ENCODE measurements at regions not wholly inside any gene's neighbourhood (a gene's known extent, or its start where the extent isn't known, plus 50 kb on each side); places are given as distances from the start of the nearest gene placed in this dataset.

- DNase-seq: no peak
Observed at GRCh38 chr9:82161876-82162275, 173.3 kb downstream of the SPATA31D1 start.

DNA sequence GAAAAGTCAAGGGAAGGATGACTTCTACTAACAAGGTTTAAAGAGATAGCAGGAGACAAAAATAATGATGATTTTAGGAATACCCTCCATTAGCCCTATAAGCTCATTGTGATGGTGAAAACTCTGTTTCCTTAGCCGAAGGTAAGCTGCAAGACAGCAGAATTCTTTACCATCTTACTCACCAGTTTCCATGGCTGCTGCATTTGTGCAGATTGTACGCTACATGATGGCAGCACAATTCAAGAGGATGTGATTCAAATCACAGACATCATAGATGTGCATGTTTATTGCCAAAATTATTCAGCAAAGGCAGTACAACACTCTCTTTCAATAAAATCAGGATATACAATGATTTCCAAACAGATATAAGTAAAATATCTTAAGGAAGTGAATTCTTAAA lies 175.6 kb downstream of the SPATA31D1 start:
- DNase-seq: no peak

- no peak for DNase-seq
Observed at GRCh38 chr9:82167296-82167695, 178.7 kb downstream of the SPATA31D1 start.

GRCh38 chr9:82168585-82168984 lies 180.0 kb downstream of the SPATA31D1 start:
- no peak for DNase-seq

GRCh38 chr9:82170866-82171265 lies 182.3 kb downstream of the SPATA31D1 start:
- no peak for DNase-seq

GRCh38 chr9:82171271-82171670 lies 182.7 kb downstream of the SPATA31D1 start:
- no peak for DNase-seq

DNA sequence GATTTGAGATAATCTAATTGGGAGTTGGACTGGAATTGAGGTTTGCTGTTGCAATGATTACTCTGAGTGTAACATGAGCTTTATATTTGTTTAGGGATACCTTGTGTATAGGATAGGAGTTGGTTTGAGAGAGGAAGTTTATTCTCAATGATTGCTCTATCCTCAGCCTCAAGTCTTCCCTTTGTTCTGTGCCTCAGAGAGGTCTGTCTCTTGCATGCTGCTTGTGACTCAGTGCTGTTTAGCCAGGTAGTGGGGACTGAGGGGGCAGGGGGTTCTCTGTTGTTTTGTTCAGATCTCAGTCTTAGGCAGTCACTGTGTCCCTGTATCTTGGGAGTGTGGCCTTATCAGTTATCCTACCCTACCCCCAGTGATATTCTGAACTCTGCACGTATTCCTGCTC lies 192.1 kb downstream of the SPATA31D1 start:
- DNase-seq: no peak

- no peak for DNase-seq
Observed at GRCh38 chr9:82183181-82183860, 194.7 kb downstream of the SPATA31D1 start.

GRCh38 chr9:82184524-82184923 lies 196.0 kb downstream of the SPATA31D1 start:
- DNase-seq: no peak

DNA sequence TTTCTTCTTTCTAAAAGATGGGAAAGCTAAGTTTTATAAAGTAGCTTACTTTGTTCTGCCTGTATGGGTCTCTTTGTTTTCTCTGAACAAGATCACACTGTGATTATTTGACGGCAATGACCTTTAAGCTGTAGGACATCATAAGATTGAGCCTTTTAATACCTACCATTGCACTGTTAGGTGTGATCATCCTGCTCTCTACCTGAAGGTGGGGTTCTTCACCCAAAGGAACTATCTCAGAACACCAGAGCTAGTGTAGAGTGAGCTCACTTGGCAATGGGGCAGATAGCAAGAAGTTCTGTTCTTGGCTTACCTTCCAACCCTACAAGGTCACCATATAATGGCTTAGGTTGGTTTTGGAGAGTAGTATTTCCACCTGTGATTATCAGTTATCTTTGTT lies 200.2 kb downstream of the SPATA31D1 start:
- no peak for DNase-seq

- DNase-seq: no peak
Observed at GRCh38 chr9:82191082-82191770, 202.7 kb downstream of the SPATA31D1 start.

DNA sequence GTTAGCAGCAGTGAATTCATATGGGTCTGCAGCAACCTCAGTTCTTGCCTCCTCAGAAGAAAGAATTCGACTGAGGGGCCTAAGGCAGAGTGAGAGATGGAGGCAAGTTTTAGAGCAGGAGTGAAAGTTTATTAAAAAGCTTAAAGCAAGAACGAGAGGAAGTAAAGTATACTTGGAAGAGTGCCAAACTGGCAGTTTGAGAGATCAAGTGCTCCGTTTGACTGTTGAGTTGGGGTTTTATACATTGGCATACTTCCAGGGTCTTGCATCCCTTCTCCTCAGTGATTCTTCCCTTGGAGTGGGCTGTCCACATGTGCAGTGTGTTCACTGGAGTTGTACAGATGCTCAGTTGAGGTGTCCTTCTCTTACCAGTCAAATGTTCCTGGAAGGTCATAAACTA lies 203.6 kb downstream of the SPATA31D1 start:
- no peak for DNase-seq

- DNase-seq: no peak
Observed at GRCh38 chr9:82196622-82197441, 208.3 kb downstream of the SPATA31D1 start.

GRCh38 chr9:82201196-82201595 lies 212.6 kb downstream of the SPATA31D1 start:
- DNase-seq: no peak

GRCh38 chr9:82202808-82203207 lies 214.2 kb downstream of the SPATA31D1 start:
- no peak for DNase-seq

DNA sequence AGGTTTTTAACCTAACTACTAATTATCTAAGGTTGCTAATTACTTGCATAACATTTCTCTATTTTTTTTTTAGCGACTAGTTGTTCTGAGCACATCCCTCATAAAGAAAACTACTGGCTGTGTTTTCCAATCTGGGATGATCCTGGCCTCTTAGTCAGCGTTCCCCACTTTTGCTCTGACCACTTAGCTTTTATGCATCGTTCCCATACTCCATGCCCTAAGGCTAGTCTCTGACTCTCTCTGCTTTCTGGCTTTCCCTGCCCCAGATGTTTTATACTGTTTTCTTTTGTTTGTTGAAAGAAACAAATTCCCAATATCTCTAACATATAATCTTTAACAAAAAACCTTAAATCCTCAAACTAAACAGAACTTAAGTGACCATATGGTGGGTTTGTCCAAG lies 217.9 kb downstream of the SPATA31D1 start:
- DNase-seq: no peak

DNA sequence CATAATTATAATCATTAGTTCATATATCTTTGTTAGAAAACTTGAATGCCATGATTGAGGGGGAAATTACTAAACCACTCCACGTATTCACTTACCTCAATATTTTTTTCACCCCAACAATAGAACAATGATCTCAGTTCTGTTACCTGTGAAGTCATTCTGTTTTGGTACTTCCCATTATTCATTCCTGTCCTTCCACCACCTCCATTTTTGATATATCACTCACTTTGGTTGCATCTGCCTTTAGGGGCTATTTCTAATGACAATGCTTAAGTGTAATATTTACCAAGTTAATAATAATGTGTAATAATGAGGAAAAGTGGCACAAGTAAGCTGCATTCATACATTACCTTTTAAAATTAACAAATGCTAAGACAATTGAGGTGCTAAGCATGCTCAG lies 218.4 kb downstream of the SPATA31D1 start:
- DNase-seq: no peak

GRCh38 chr9:82208741-82209450 lies 220.3 kb downstream of the SPATA31D1 start:
- no peak for DNase-seq

DNA sequence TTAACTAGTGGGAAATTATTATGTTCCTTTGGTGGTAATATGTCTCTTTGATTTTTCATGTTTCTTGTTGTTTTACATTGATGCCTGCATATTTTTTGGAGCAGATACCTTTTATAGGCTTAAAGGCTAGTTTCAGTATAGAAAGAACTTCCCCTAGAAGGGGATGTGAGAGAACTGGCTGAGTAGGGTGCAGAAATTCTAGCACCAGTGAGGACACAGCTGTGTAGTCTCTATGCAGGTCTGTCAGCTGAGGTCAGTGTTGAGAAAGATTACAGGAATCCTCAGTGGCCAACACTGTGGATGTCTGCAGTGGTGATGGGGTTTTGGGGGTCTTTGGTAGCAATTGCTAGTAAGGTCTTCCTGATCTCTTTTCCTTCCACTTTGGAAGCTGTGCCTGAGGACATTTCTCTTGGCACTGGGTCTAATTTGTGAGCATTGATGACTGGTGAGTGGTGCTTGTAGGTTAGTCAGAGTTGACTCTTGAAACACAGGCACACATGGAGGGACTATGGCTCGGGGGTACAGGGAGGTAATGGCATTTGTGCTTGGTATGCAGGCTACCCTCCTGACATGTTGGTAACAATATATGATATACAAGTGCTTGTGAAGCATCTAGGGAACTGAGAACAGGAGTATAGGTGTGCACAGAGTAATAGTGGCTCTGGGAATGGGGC lies 221.4 kb downstream of the SPATA31D1 start:
- no peak for DNase-seq

DNA sequence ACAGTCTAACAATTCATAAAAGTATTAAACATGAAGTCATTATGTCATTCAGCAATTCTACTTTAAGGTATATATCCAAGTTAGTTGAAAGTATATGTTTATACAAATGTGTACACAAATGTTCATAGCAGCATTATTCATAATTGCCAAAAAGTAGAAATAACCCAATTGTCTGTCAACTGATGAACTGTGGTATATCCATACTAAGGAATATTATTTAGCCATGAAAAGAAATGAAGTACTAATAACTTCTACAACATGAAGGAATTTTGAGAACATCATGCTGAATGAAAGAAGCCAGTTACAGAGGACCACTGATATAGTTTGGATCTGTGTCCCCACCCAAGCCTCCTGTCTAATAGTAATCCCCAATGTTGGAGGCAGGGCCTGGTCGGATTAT lies 224.3 kb downstream of the SPATA31D1 start:
- no peak for DNase-seq

DNA sequence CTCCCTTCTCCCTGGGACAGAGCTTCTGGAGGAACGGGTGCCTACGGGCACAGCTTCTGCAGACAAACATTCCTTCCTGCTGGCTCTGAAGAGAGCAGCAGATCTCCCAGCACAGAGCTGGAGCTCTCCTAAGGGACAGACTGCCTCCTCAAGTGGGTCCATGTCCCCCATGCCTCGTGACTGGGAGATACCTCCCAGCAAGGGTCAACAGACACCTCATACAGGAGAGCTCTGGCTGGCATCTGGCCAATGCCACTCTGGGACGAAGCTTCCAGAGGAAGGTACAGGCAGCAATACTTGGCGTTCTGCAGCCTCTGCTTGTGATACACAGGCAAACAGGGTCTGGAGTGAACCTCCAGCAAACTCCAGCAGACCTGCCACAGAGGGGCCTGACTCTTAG lies 227.9 kb downstream of the SPATA31D1 start:
- DNase-seq: no peak

DNA sequence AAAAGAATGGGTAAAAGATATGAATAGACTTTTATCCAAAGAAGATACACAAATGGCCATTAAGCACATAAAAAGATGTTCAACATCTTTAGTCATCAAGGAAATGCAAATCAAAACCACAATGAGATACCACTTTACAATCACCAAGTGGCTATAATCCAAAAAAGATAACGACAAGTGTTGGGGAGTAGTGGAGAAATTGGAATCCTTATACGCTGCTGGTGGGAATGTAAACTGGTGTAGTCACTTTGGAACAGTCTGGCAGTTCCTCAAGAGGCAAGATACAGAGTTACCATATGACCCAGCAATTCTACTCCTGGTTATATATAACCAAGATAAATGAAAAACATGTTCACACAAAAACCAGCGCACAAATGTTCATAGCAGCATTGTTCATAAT lies 234.9 kb downstream of the SPATA31D1 start:
- DNase-seq: no peak

- DNase-seq: no peak
Observed at GRCh38 chr9:82231411-82231810, 242.8 kb downstream of the SPATA31D1 start.
